ENCODE measurements at regions not wholly inside any gene's neighbourhood (a gene's known extent, or its start where the extent isn't known, plus 50 kb on each side); places are given as distances from the start of the nearest gene placed in this dataset.

- DNase-seq (ENCODE audit: extremely low read depth, low read depth), result no peak
- TF ChIP-seq CTCF (IDR thresholded peaks at IDR 0.05; ENCODE audit: low read depth, low read length), result no peak
These were observed 98.7 kb downstream of the RWDD3 start for GRCh38 chr1:95332754-95333153.

GRCh38 chr1:95339377-95339776 lies 105.4 kb downstream of the RWDD3 start:
- DNase-seq (ENCODE audit: extremely low read depth, low read depth), result no peak
- TF ChIP-seq CTCF (IDR thresholded peaks at IDR 0.05; ENCODE audit: low read depth, low read length), result no peak

GRCh38 chr1:95340061-95340460 lies 106.1 kb downstream of the RWDD3 start:
- DNase-seq (ENCODE audit: extremely low read depth, low read depth), result no peak

GRCh38 chr1:95352767-95353166 lies 118.8 kb downstream of the RWDD3 start:
- no peak for DNase-seq (ENCODE audit: extremely low read depth, low read depth)
- TF ChIP-seq CTCF (IDR thresholded peaks at IDR 0.05; ENCODE audit: low read depth, low read length), result no peak

More at GRCh38 chr1:95340061-95340460, 106.1 kb downstream of the RWDD3 start:
- no peak for TF ChIP-seq CTCF (IDR thresholded peaks at IDR 0.05; ENCODE audit: low read depth, low read length)

GRCh38 chr1:95353194-95353593 lies 119.2 kb downstream of the RWDD3 start:
- no peak for TF ChIP-seq CTCF (IDR thresholded peaks at IDR 0.05; ENCODE audit: low read depth, low read length)
- DNase-seq (ENCODE audit: extremely low read depth, low read depth), result no peak

GRCh38 chr1:95364546-95364945 lies 130.5 kb downstream of the RWDD3 start:
- no peak for TF ChIP-seq CTCF (IDR thresholded peaks at IDR 0.05; ENCODE audit: low read depth, low read length)
- DNase-seq (ENCODE audit: extremely low read depth, low read depth), result no peak

- no peak for TF ChIP-seq CTCF (IDR thresholded peaks at IDR 0.05; ENCODE audit: low read depth, low read length)
- no peak for DNase-seq (ENCODE audit: extremely low read depth, low read depth)
These were observed 132.5 kb downstream of the RWDD3 start for GRCh38 chr1:95366498-95366897.

Data from AG09319 (cell line).